NCI-H2227 treated with DMSO at 0.1 percent for 48 hours (cell line): ENCODE measurements at regions not wholly inside any gene's neighbourhood (a gene's known extent, or its start where the extent isn't known, plus 50 kb on each side); places are given as distances from the start of the nearest gene placed in this dataset.

Experiments
- DNase-seq: peaks from one replicate; lab custom pipeline; 2025; lab: John Stamatoyannopoulos, UW

- no peak for DNase-seq
These were observed 225.5 kb upstream of the ADAMTS5 start for GRCh38 chr21:27192281-27192949.

DNA sequence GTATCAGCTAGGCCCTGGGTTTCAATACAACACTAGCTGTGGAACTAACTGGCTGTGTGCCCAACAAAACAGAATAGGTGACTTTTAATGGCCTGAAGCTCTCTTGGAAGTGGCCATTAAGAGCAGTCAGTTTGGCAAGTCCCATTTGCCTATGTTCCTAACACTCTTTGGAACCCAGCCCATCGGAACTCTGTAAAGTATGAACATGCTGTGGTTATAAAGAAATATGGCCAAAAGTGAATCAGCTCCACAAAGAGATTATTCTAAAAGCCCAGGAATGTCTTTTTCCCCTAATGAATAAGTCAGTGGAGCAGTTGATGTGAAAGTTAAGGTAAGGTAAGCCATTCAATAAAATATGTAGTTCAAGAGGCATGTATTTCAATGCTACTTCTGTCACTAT is 223.7 kb upstream of the ADAMTS5 start:
- no peak for DNase-seq

GRCh38 chr21:27189870-27190269 is 223.0 kb upstream of the ADAMTS5 start:
- no peak for DNase-seq

GRCh38 chr21:27173053-27173452 is 206.2 kb upstream of the ADAMTS5 start:
- no peak for DNase-seq

GRCh38 chr21:27171707-27172106 is 204.8 kb upstream of the ADAMTS5 start:
- no peak for DNase-seq

- DNase-seq = no peak
These were observed 201.2 kb upstream of the ADAMTS5 start for GRCh38 chr21:27168084-27168483.

- DNase-seq = no peak
These were observed 197.6 kb upstream of the ADAMTS5 start for GRCh38 chr21:27164208-27165177.

GRCh38 chr21:27158967-27159366 is 192.1 kb upstream of the ADAMTS5 start:
- no peak for DNase-seq

DNA sequence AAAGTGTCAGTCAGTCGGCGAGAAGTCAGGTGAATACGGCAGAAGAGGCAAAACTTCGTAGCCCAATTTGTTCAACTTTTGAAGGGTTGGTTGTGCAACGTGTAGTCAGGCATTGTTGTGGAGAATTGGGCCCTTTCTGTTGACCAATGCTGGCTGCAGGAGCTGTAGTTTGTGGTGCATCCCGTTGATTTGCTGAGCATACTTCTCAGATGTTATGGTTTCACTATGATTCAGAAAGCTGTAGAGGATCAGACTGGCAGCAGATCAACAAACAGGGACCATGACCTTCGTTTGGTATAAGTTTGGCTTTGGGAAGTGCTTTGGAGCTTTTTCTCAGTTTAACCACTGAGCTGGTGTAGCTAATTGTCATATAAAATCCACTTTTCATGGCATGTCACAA is 190.2 kb upstream of the ADAMTS5 start:
- no peak for DNase-seq

DNA sequence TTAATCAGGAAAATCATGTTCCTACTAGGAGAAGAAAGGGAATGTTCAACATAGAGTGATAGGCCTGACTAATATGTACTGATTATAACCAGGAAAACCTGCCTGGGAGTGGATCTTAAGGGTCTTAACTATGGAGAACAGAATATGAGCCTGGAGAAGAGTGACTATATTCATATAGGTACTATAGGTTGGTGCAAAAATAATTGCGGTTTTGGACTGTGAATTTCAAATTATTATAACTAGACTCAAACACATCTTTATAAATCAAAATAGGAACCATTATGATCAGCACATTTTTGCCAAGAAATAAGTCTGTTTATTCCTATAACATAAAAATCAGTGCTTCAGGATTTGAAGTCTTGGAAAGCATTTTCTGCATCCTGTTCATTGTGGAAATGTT is 189.8 kb upstream of the ADAMTS5 start:
- no peak for DNase-seq

GRCh38 chr21:27155130-27155500 is 188.2 kb upstream of the ADAMTS5 start:
- no peak for DNase-seq

DNA sequence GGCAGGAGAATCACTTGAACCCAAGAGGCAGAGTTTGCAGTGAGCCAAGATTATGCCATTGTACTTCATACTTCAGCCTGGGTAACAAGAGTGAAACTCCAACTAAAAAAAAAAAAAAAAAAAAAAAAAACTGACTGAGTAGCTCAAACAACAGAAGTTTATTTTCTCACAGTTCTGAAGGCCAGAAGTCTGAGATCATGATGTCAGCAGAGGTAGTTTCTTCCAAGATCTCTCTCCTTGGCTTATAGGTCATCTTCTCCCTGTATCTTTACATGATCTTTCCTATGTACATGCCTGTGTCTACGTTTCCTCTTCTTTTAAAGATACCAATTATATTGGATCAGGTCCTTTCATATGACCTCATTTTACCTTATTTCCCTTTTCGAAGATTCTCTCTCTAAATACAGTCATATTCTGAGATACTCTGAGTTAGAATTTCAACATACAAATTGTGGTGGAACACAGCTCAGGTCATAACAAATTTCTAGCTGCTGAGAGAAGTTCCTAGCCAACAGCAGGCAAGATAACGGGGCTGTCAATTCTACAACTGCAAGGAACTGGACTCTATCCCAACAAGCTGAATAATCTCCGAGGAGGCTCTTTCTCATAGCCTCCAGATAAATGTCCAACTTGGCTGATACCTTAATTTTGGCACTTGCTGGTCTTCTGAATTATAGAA is 187.7 kb upstream of the ADAMTS5 start:
- DNase-seq = no peak

DNA sequence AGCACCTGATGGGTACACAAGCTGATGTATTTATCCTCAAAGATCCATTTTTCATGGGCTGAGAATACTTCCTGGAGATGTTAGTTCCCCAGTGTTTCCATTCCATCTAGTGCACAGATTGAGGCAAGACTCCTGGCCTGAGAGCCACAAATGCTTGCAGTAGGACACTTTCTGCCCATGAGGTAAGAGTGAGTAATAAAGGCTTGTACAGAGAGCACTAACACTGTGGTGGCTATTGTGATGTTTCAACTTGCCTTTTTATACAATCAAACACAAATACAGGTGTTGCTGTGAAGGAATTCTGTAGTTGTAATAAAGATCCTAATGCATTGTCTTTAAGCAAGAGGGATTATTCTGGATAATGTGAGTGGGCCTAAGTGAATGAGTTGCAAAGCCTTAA is 186.1 kb upstream of the ADAMTS5 start:
- no peak for DNase-seq

DNA sequence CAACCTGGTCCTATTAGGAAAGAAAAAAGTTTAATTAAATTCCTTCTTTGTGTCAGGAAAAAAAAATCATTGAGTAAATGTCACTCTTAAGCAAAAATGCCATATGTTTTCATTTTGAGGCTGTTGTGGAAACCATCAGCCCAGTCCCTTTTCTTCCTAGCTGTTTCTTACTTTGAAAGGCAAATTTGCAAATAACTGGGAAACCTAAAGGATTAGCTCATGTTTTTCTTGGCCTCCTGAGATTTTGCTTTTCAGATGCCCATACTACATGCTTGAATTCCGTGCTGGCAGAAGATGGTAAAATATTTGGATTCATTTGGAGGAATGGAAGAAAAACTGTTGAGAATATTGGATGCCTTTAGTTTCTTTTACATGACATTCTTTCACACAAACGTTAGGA is 182.1 kb upstream of the ADAMTS5 start:
- DNase-seq = no peak

- no peak for DNase-seq
These were observed 179.4 kb upstream of the ADAMTS5 start for GRCh38 chr21:27146268-27146667.

GRCh38 chr21:27145134-27145798 is 178.4 kb upstream of the ADAMTS5 start:
- no peak for DNase-seq

- no peak for DNase-seq
These were observed 176.6 kb upstream of the ADAMTS5 start for GRCh38 chr21:27143476-27143875.

- no peak for DNase-seq
These were observed 172.6 kb upstream of the ADAMTS5 start for GRCh38 chr21:27139526-27139925.

DNA sequence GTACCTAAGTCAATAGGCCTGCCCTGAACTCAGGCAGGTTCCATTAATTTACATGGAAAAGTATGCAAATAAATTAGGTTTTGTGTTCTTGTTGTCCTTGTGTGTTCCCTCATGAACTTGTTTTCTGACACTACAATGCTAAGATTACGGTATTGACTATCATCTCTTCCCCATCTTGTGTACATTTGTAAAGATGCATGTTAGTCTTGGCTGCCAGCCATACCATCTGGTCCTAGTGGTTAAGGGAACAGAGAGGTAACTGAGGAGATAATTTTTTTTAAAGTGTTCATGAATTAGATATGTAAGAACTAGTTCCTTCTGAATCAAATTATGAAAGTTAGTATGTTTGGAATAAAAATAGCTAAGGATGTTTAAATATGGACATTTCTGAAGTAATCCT is 167.6 kb upstream of the ADAMTS5 start:
- DNase-seq = no peak

DNA sequence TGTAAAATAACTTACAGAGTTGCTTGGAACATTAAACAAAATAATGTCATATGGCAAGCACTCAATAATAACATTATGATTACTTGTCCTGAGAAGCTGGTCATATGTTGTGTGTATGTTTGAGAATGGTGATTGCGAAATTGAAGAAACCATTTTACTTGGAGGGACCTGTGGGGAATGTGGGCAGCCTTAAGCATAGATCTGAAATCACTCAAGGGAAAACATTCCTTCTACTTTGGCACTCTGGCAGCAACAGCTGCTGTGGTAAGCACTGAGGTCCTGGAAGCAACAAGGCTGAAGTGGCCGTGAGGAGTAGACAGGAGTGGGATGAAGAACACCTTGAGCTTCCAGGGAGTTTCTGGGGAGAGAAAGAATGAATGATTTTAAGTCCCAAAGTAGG is 165.4 kb upstream of the ADAMTS5 start:
- no peak for DNase-seq

DNA sequence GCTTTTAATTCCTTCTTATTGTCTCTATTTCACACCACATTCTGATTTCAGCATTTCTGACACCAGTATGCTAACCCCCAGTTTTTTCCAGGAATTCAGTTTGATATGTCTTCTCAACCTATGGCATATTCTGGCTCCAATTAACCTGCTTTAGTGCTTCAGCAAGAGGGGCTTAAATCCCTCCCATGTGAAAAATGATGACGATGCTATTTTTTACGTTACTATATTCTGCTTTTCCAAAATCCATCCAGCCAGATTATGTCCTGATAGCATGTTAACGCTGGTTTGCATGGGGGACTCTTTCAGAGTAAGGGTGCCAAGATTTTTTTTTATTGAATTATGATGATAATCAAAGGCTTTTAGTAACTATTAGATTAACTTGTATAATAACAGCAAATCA is 163.3 kb upstream of the ADAMTS5 start:
- DNase-seq = no peak

DNA sequence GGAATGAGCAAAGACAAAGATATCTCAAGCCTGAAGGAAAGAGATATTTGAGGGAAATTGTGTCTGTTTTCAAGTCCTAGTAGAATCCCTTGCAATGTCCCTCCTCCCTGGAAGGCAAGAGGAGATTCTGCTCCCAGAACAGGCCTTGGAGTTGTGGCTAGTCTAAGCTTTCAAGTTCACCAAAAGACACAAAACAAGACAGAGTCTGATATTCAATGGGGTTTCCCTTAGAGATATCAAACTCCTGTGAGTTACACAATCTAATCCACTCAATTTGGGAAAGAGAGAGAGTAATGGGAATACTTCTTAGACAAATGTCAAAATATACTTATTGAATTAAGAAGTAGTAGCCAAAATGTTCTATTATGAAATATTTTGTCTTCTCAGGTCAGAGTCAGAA is 162.8 kb upstream of the ADAMTS5 start:
- DNase-seq = no peak
